GM19239 (cell line): ENCODE measurements at regions not wholly inside any gene's neighbourhood (a gene's known extent, or its start where the extent isn't known, plus 50 kb on each side); places are given as distances from the start of the nearest gene placed in this dataset.
A peak's percentile ranks its signal among the peaks of the same experiment; 100 is the strongest.
"Not testable (repeated sequence)": the region's sequence is repeated elsewhere in the genome, so short reads cannot be mapped to it uniquely, and the experiment has no call there.

Experiments
- DNase-seq: peaks from one replicate; pipeline ENCODE4 v3.0.0; 2011; ENCODE audit warnings: low spot score; ENCODE audit not compliant: insufficient read length
- FAIRE-seq: peaks from 2 replicates; lab custom pipeline; 2011; peaks lifted over from hg19 to GRCh38; lab: Jason Lieb, UNC

DNA sequence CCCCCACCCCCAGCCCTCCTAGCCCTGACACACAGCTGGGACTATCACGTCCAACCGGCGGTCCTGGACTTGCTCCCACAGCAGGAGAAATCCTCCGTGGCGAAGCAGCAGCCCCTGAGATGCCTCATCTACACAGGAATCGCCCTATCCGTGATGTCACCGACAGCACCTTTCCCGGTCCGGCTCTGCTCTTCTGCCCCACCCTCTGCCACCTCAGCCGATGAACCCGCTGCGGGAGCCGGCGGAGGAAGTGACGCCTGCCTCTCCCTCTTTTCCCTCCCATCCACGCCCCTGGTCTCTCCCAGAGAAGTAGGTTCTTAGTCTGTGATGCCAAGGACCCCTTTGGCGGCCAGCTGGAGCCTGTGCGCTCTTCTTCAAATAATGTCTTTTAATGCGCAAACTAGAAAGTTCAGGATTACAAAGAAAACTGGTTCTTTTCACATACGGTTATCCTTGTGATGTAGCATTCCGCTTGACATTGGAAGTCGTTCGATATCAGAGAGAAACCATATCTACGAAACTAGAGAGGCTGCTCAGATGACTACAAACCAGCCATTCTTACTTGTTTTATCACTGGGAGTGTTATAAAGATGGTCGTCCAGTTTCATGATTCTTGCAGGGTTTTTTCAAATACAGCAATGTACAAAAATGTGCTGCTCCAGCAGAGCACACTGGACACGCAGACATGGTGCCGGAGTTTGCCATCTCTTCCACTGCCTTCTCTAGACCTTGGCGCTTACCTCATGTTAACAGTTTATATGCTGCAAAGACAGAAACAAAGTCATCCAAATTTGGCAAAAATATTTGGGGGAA, 120.3 kb downstream of the PPIAL4G start:
- FAIRE-seq (no peak), DNase-seq (no peak)

DNA sequence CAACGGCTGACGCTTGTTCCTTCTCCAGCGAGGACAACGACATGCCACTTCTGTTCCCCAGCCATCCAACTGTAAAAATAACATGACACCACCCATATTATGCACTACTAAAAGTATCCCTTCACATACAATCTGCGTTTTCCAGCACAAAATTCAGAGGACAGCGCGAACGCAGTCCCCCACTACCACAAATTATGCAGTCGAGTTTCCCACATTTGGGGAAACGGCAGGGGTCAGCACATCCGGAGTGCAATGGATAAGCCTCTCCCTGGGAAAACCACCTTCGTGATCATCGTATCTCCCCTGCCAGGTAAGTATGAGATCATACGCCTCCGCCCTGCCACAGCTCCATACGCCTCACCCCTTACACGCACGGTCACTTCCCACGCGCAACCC, 120.9 kb downstream of the PPIAL4G start:
- DNase-seq, result no peak
- no peak for FAIRE-seq

DNA sequence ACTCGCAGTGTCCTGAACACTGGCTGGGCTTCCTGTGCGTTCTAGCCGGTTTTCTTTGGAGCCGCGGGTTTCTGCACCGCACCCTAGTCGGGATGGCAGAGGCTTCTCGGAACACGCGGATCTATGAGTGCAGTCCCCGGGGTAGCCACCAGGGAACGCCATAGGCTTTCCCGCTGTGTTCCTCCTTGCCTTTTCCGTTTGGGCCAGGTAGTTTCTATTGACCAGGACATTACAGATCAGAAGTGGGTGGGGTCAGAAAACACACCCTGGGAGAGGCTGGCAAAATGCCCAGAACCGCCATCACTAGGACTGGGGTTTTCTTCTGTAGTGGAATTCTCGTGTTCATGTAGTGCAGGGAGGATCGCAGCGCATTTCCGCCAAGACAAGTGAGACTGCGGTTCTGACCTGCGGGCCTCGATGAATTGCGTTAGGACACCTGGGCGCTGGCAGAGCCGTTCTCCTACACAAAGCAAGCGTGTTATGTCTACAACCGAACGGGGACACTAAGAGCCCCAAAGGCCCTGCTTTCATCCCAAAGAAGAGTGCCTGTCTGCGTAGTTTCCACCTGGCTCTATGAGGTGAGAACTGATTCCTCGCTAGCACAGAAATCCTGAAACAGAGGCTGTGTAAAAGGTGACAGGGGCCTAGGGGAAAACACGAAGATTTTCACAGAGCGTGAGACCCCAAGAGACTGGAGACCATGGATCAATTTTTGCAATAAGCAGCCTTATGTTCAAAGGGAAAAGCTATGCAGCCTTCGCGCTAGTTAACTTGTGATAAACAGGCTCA, 121.5 kb downstream of the PPIAL4G start:
- FAIRE-seq, DNase-seq: not testable (repeated sequence)

DNA sequence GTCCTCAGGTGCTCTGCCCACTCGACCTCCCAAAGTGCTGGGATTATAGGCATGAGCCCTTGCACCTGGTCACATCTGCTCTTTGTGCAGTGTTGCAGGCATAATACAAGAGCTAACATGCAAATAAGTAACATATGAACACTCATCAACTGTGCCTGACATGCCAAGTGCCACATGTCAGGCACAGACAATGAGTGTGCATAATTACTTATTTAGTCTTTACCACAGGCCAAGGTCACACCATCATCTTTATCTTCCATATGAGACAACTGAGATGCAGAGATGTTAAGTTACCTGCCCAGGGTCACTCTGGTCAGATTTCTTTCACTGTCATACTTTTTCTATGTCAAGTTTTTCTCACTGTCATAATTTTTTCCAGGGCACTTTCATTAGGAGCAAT, 126.1 kb downstream of the PPIAL4G start:
- FAIRE-seq, result no peak
- DNase-seq, result no peak

DNA sequence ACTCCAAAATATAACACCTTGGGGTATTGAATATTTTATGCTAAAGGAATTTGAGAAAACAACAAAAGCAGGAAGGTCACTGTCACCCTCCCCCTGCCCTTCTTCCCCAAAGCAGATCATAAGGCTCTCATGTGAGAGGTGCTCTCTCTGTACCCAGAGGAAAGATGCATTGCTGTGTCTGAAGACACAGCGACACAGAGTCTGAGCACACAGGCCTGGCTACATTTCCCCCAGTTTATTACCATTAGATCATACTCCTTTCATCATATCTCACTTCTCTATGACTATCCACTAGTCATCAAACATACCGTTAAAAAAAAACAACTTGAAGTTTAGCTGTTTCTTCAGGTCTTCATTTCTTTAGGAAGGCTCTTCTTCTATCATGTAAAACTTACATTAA, 127.1 kb downstream of the PPIAL4G start:
- no peak for FAIRE-seq
- no peak for DNase-seq

DNA sequence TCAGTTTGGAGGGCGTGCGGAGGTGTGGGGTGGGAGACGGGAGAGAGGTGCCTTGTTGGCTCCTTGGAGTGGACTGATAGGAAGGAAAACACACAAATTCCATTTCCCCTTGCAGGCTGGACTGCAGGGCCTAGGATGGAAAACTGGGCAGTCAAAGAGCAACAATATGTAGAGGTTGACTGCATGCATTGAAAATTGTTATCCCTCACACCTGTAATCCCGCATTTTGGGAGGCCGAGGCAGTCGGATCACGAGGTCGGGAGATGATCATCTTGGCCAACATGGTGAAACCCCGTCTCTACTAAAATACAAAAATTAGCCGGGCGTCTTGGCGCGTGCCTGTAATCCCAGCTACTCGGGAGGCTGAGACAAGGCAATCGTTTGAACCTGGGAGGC, 128.2 kb downstream of the PPIAL4G start:
- FAIRE-seq (no peak), DNase-seq (no peak)

DNA sequence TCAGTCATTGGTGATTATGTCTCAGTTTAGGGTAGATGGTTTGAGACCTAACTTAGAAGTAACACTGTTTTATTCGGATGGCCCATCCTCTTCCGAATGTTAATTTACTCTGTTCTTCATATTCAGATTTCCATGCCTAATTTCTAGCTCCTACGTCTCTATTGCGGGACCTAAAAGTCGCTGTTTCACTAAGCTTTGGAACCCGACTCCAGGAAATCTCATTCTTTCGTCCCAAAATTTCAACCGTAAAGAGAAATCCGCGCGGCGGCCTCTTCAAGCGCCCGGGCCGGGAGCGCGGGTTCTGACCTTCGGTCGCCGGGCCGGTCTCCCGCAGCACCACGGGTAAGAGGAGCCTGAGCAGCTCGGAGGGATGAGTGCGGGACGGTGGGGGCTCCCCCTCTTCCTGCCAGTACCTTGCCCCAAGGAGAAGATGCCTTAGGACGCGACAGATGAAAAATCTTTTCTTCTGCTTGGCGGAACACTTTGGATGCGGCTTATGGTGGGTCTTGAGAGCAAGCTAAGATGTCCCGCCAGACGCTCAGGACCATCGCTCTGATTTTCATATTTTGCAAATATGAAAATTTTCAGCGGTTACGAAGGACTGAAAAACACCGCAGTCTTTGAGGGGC, 128.7 kb downstream of the PPIAL4G start:
- DNase-seq, result no peak
- FAIRE-seq, result no peak

DNA sequence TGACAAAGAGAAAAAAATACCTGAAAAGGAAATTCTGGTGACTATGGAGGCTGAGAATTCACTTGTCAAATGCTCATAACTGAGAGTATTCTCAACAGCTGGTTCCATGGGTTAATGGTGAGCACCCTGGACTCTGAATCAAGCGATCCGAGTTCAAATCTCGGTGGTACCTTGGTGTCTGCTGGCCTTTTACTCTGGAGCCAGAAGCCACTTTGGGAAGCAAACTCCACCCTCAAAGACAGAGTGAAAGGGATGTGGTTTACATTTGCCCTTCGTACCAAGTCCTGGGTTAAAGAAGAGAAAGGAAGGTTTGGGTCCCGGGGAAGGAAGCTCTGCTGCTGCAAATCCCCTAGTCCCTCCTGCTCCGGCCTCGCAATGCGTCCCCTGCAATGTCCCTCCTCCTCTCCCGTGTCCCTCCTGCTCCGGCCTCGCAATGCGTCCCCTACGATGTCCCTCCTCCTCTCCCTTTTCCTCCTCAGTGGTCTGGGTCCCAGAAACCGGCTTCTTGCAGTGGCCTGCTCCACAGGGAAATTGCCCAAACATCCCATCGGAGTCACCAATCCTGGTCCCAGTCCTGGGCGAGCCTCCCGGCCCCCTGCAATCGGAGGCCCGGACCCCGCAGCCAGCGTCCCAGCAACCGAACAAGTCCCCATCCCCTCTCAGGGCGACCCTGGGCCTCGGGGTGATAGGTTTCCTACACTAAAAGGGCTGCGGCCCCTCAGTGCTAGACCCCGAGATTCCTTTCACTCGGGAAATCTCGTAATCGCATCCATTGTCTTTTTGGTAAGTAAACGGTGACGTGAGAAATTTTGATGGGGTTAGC, 129.4 kb downstream of the PPIAL4G start:
- FAIRE-seq (no peak), DNase-seq (no peak)

DNA sequence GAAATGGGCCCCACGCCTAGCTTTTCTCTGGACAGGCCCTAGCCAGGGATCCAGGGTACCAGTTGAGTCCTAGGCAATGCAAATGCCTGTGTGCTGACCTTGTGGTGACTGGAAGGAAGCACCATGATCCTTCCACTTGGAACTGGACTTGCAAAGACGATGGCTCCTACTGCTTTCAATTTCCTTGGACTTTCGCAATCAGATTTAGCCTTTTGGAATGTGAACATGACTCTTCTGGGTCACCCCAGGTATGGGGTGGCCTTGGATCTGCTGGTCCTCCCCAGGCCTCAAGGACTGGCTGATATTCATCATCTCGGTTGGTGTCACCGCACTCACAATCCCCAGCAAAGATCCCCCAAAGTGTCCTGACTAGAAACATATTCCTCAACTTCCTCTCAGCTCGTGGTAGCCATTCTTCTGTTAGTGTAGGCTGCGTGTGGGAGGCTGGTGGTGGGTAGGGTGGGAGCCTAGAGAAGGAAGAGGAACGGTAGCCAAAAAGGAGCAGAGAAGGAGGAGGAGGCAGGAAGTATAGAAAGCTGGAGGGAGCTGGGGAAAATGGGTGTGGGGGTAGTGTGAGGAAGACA, 130.5 kb downstream of the PPIAL4G start:
- DNase-seq, result no peak
- no peak for FAIRE-seq

DNA sequence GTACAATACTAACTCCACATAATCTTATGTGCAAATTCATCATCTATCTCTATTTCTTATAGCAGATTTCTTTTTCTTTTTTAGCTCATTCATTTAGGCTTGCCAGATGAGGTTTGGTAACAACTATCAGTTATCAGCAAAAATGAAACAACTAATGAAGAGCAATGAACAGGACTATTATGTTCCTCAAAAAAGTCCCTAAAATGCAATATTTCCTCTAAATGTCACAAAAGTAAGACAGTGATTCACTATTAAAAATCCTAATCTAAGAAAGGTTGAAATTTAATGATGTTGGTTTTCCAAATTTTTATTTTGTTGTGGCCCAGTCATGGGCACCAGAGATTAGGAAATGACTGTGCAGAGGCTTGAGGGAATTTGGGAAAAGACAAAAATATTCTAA, 135.3 kb downstream of the PPIAL4G start:
- FAIRE-seq, result no peak
- DNase-seq, result no peak

DNA sequence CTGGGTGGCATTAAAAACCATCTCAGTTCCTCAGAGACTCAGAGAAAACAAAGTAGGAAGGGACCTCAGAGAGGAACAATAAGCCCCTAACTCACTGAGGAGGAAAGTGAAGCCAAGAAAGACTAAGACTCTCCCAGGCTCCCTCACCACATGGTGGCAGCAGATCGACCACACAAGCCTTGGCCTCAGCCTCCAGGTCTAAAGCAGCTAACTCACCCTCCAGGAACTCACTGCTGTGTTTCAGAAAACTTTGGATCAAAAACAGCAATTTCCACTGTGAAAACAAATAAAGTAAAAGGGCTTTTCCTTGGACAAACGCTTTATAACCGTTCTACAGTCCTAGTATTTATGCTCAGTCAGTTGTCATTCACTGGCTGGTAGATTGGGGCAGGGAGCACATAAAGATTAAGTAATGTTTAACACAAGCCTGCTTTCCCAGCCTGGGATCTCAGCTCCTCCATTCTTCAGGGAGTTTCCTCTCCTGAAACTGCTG, 137.4 kb downstream of the PPIAL4G start:
- FAIRE-seq, DNase-seq: not testable (repeated sequence)

DNA sequence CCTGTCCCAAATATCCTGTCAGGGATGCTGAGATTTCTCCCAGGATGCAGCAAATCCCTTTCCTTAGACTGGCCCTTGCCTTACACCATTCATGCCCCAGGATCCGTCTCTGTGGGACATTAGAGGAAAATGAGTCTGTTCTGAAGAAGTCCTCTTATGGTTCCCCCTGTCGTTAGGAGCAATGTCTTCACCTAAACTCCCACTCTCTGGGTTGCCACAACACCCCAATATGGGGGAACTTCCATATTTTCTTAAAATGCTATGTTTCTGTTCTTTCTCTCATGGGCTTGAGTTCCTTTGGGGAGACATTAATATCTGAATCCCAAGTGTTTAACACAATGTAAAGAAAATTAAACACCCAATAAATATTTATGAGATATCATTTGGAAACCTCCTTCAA, 138.5 kb downstream of the PPIAL4G start:
- DNase-seq, FAIRE-seq: not testable (repeated sequence)

DNA sequence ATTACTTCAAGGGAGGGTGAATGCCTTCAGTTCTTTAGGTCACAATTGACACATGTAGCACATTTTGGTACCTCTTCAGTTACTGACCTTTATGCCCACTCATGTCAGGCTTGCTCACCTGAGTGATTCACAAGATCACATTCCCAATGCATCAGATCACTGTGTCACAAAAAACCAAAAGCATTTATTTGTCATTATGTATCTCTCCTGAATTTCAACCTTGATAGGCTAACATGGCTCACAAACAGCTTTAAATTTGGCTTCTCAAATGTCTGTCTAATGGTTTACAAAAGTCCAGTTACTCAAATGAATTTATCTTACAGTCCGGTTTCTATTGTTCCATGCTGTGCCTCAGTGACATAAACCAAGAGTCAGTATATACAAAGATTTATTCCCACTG, 141.4 kb downstream of the PPIAL4G start:
- not testable (repeated sequence) for DNase-seq, FAIRE-seq

DNA sequence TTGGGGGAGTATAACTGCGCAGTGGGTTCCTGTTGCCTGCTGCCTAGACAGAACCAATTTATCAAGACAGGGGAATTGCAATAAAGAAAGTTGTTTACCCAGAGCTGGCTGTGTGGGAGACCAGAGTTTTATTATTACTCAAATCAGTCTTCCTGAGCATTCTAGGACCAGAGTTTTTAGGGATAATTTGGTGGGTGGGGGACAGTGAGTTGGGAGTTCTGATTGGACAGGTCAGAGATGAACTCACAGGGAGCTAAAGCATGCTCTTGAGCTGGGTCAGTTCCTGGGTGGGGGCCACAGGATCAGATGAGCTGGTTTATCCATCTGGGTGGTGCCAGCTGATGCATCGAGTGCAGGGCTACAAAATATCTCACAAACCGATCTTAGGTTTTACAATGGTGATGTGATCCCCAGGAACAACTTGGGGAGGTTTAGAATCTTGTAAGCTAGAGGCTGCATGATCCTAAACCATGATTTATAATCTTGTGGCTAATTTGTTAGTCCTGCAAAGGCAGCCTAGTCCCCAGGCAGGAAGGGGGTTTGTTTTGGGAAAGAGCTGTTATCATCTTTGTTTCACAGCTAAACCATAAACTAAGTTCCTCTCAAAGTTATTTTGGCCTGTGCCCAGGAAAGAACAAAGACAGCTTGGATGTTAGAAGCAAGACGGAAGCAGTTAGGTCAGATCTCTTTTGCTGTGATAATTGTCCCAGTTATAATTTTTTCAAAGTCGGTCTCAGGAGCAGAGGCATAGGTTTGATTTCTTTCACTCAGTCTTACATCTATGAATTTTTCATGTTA, 146.8 kb downstream of the PPIAL4G start:
- DNase-seq, FAIRE-seq: not testable (repeated sequence)

DNA sequence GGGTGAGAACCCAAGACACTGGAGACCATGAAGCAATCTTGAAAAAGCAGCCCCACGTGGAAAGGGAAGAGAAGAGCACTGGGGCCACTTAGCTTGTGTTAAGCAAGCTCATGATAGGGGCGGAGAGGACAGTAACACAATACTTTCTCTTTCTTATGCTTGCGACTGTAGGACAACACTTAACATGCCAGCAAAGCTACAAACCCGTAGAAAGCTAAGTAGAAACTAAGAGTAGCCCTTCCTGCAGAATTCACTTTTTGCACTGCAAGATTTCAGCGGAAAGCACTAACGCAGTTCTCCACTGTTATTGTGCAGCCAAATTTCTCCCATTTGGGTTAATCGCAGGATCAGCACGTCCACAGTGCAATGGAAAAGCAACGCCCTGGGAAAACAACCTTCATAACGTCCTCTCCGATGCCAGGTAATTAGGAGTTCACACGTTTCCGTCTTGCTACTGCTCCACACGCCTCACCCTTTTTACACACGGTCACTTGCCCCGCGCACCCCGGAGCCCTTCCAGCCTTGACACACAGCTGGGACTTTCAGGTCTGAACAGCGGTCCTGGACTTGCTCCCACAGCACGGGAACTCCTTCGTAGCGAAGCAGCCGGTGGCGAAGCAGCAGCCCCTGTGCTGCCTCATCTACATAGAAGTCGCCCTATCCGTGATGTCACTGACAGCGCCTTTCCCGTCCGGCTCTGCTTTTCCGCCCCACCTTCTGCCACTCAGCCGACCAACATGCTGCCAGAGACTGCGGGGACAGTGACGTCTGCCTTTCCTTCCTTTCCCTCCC, 148.6 kb downstream of the PPIAL4G start:
- FAIRE-seq (peak; percentile 64), DNase-seq (no peak)

DNA sequence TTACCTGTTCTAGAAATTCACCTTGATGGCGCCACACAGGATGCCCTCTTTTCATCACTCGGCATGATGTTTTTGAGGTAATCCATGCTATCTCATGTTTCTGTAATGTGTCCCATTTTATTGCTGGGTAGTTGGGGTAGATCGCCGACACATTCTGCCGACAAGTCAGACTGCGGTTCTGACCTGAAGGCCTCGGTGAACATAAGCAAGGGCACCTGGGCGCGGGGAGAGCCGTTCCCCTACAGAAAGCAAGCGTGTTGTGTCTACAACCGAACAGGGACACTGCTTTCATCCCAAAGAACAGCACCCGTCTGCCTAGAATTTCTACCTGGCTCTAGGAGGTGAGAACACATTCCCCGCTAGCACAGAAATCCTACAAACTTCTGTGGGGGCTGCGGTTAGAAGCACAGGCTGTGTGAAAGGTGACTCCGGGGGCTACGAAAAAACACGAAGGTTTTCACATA, 149.2 kb downstream of the PPIAL4G start:
- FAIRE-seq (no peak), DNase-seq (no peak)

DNA sequence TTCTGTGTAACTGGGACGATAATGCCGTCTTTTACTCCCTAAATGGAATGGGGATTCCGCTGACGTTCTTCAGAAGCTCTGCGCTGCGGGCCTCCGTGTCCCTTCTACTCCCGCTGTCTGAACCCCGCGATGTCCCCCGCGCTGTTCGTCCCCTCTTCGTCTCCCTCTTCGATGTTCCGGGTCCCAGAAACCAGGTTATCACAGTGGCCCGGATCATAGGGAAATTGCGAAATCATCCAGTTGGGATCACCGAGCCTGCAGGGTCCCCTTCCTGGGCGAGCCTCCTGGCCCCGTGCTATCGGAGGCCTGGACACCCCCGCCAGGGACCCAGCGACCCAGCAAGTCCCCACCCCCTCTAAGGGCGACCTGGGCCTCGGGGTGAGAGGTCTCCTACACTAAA, 154.2 kb downstream of the PPIAL4G start:
- no peak for DNase-seq
- FAIRE-seq, result no peak

DNA sequence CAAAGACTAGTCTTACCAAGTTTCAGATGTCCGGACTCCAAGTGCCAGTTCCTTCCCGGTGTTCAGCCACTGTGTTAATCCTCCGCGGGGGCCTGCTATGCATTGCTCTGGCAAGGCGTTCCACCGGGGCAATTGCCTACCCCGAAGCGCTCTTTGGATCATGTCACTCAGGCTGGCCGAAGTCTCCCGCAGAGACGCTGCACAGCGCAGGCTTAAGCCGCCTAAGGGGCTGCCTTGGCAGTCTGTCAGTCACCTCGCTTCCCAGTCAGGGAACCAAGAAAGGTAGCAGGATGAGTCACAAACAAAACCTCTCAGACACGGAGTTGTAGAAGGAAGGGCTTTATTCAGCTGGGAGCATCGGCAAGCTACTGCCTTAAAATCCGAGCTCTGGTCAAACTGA, 158.1 kb downstream of the PPIAL4G start:
- not testable (repeated sequence) for DNase-seq, FAIRE-seq
